GM23338 (cell line): ENCODE measurements at regions not wholly inside any gene's neighbourhood (a gene's known extent, or its start where the extent isn't known, plus 50 kb on each side); places are given as distances from the start of the nearest gene placed in this dataset.

Source experiments
- ATAC-seq: fragments of 200-7000 bp; cut with Tn5 transposase; 3 replicates; pipeline ENCODE4 v1.9.1; 2020
- DNase-seq: peaks from one replicate; pipeline ENCODE4 v3.0.0-alpha.2; 2015; ENCODE audit warnings: low spot score
- H2AFZ ChIP-seq: fragments of 200-600 bp; sonication (generic); 2 replicates; pipeline ENCODE4 v1.8.0; 2016; ENCODE audit warnings: antibody characterized with exemption, mild to moderate bottlenecking, moderate library complexity
- H3F3A ChIP-seq: fragments of 200-600 bp; sonication (generic); replicated peaks from 2 replicates; pipeline ENCODE4 v1.8.0; 2017; ENCODE audit warnings: antibody characterized with exemption, mixed run types, low read depth
- H3K27ac ChIP-seq: fragments of 200-600 bp; sonication (generic); 2 replicates; pipeline ENCODE4 v1.6.1; 2016; ENCODE audit warnings: low read depth
- H3K27me3 ChIP-seq: fragments of 200-600 bp; sonication (generic); 2 replicates; pipeline ENCODE4 v1.8.0; 2016; ENCODE audit warnings: mild to moderate bottlenecking, mixed run types, moderate library complexity; ENCODE audit not compliant: insufficient read depth
- H3K36me3 ChIP-seq: fragments of 200-600 bp; sonication (generic); 2 replicates; pipeline ENCODE4 v1.8.0; 2016; ENCODE audit warnings: mild to moderate bottlenecking; ENCODE audit not compliant: insufficient read depth
- H3K4me1 ChIP-seq: fragments of 200-600 bp; sonication (generic); 2 replicates; pipeline ENCODE4 v1.8.0; 2016; ENCODE audit warnings: mild to moderate bottlenecking, moderate library complexity; ENCODE audit not compliant: insufficient read depth
- H3K4me2 ChIP-seq: fragments of 200-600 bp; sonication (generic); 2 replicates; pipeline ENCODE4 v1.7.1; 2017; ENCODE audit warnings: mixed run types
- H3K4me3 ChIP-seq: fragments of 200-600 bp; sonication (generic); 2 replicates; pipeline ENCODE4 v1.6.1; 2016; ENCODE audit warnings: mixed run types
- H3K79me2 ChIP-seq: fragments of 200-600 bp; sonication (generic); replicated peaks from 2 replicates; pipeline ENCODE4 v1.8.0; 2017; ENCODE audit warnings: mild to moderate bottlenecking; ENCODE audit not compliant: insufficient read depth
- H3K9me2 ChIP-seq: fragments of 200-600 bp; sonication (generic); 2 replicates; pipeline ENCODE4 v1.8.0; 2017; ENCODE audit not compliant: insufficient read depth
- H4K20me1 ChIP-seq: fragments of 200-600 bp; sonication (generic); replicated peaks from 2 replicates; pipeline ENCODE4 v1.8.0; 2017; ENCODE audit warnings: mild to moderate bottlenecking; ENCODE audit not compliant: insufficient read depth
- H3K27ac Mint-ChIP-seq: 2 replicates; pipeline ENCODE4 v1.8.0; 2020; ENCODE audit warnings: inconsistent platforms, mild to moderate bottlenecking, moderate library complexity, mixed read lengths
- H3K27me3 Mint-ChIP-seq: 3 replicates; pipeline ENCODE4 v1.8.0; 2022; ENCODE audit warnings: low read depth, mild to moderate bottlenecking, moderate library complexity, mixed read lengths, inconsistent platforms; ENCODE audit not compliant: insufficient read depth, poor library complexity
- H3K36me3 Mint-ChIP-seq: 3 replicates; pipeline ENCODE4 v1.8.0; 2021; ENCODE audit warnings: low read depth, mild to moderate bottlenecking, inconsistent platforms, moderate library complexity, mixed read lengths
- H3K4me1 Mint-ChIP-seq: 3 replicates; pipeline ENCODE4 v1.8.0; 2020; ENCODE audit warnings: mild to moderate bottlenecking, inconsistent platforms, mixed read lengths
- H3K4me3 Mint-ChIP-seq: 3 replicates; pipeline ENCODE4 v1.8.0; 2021; ENCODE audit warnings: moderate library complexity, mild to moderate bottlenecking, inconsistent platforms, mixed read lengths
- H3K9me3 Mint-ChIP-seq: 3 replicates; pipeline ENCODE4 v1.8.0; 2020; ENCODE audit warnings: moderate library complexity, mild to moderate bottlenecking, inconsistent platforms, mixed read lengths
- CREB1 ChIP-seq: fragments of 250-450 bp; sonication (Bioruptor Pico); IDR thresholded peaks from 2 replicates; pipeline ENCODE4 v1.5.0; 2020; ENCODE audit warnings: low read depth, mild to moderate bottlenecking, moderate library complexity
- EZH2 ChIP-seq: fragments of 200-600 bp; sonication (generic); IDR thresholded peaks from one replicate; pipeline ENCODE4 v1.8.0; 2017; ENCODE audit warnings: antibody characterized with exemption, mild to moderate bottlenecking, low read depth; ENCODE audit not compliant: unreplicated experiment
- EZH2phosphoT487 ChIP-seq: fragments of 200-600 bp; sonication (generic); IDR thresholded peaks from one replicate; pipeline ENCODE4 v1.8.1; 2018; ENCODE audit warnings: antibody characterized with exemption; ENCODE audit not compliant: unreplicated experiment
- JUNB ChIP-seq: IDR thresholded peaks from one replicate; pipeline ENCODE4 v1.6.1; 2016; ENCODE audit warnings: antibody characterized with exemption; ENCODE audit not compliant: unreplicated experiment
- NANOG ChIP-seq: IDR thresholded peaks from 2 replicates; pipeline ENCODE4 v1.6.1; 2016; ENCODE audit warnings: antibody characterized with exemption, borderline replicate concordance
- POLR2AphosphoS5 ChIP-seq: IDR thresholded peaks from 2 replicates; pipeline ENCODE4 v1.6.1; 2016; ENCODE audit warnings: antibody characterized with exemption, low read depth
- REST ChIP-seq: IDR thresholded peaks from one replicate; pipeline ENCODE4 v1.6.1; 2018; ENCODE audit warnings: antibody characterized with exemption; ENCODE audit not compliant: unreplicated experiment
- STAT1 ChIP-seq: IDR thresholded peaks from one replicate; pipeline ENCODE4 v1.6.1; 2016; ENCODE audit warnings: antibody characterized with exemption; ENCODE audit not compliant: unreplicated experiment
- ZNF114 ChIP-seq: fragments of 250-450 bp; sonication (Bioruptor Pico); IDR thresholded peaks from 2 replicates; pipeline ENCODE4 v1.5.0; 2020; ENCODE audit warnings: mild to moderate bottlenecking, moderate library complexity
- ZNF331 ChIP-seq: fragments of 250-450 bp; sonication (Bioruptor Pico); IDR thresholded peaks from 2 replicates; pipeline ENCODE4 v1.5.0; 2020; ENCODE audit warnings: low read depth, mild to moderate bottlenecking, moderate library complexity
- ZNF462 ChIP-seq: fragments of 250-450 bp; sonication (Bioruptor Pico); IDR thresholded peaks from 2 replicates; pipeline ENCODE4 v1.5.0; 2020; ENCODE audit warnings: mild to moderate bottlenecking, moderate library complexity
- TF ChIP-seq, protein P1 (sequence below), 2 experiments: fragments of 200-600 bp in 1 of 2; sonication (generic) in 1 of 2; conservative IDR thresholded peaks; 2 replicates each; pipeline versions ENCODE4 v1.5.1 to v1.6.1; 2016 to 2017; ENCODE audit warnings: antibody characterized with exemption in 2 of 2, low read depth in 2 of 2, mild to moderate bottlenecking in 2 of 2, moderate library complexity in 1 of 2
- TF ChIP-seq, protein P2 (sequence below): IDR thresholded peaks from 2 replicates; pipeline ENCODE4 v1.6.1; 2016; ENCODE audit warnings: antibody characterized with exemption

- H3K27ac Mint-ChIP-seq, result no peak overlapping the region
- H3K9me3 Mint-ChIP-seq, result no peaks in the 10 kb centered on the region
- H3K4me3 Mint-ChIP-seq, result no peak overlapping the region
- Histone ChIP-seq H3K4me1 (no peaks in the 10 kb centered on the region), H3K79me2 (no peaks in the 10 kb centered on the region), H3K27ac (no peak overlapping the region), H2AFZ (no peak overlapping the region), H3K4me2 (no peak overlapping the region), H3K9me2 (peaks cover 12% of the 10 kb centered on the region), H4K20me1 (no peaks in the 10 kb centered on the region), H3K4me3 (no peak overlapping the region), H3K27me3 (no peaks in the 10 kb centered on the region), H3F3A (no peaks in the 10 kb centered on the region), H3K36me3 (no peaks in the 10 kb centered on the region)
- H3K27me3 Mint-ChIP-seq, result no peaks in the 10 kb centered on the region
- no peak for DNase-seq
- H3K36me3 Mint-ChIP-seq, result no peaks in the 10 kb centered on the region
- TF ChIP-seq STAT1 (no peak), REST (no peak), POLR2AphosphoS5 (no peak), ZNF114 (no peak), NANOG (no peak), CREB1 (CRISPR knock-in tag) (no peak), ZNF462 (CRISPR knock-in tag) (no peak), EZH2 (no peak), EZH2phosphoT487 (no peak), ZNF331 (CRISPR knock-in tag) (no peak), JUNB (no peak)
- TF ChIP-seq, protein P1, sequence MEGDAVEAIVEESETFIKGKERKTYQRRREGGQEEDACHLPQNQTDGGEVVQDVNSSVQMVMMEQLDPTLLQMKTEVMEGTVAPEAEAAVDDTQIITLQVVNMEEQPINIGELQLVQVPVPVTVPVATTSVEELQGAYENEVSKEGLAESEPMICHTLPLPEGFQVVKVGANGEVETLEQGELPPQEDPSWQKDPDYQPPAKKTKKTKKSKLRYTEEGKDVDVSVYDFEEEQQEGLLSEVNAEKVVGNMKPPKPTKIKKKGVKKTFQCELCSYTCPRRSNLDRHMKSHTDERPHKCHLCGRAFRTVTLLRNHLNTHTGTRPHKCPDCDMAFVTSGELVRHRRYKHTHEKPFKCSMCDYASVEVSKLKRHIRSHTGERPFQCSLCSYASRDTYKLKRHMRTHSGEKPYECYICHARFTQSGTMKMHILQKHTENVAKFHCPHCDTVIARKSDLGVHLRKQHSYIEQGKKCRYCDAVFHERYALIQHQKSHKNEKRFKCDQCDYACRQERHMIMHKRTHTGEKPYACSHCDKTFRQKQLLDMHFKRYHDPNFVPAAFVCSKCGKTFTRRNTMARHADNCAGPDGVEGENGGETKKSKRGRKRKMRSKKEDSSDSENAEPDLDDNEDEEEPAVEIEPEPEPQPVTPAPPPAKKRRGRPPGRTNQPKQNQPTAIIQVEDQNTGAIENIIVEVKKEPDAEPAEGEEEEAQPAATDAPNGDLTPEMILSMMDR (conservative IDR thresholded peaks at IDR 0.05; ENCODE audit: low read depth in 2 of 2), result no peak
- TF ChIP-seq, protein P2, sequence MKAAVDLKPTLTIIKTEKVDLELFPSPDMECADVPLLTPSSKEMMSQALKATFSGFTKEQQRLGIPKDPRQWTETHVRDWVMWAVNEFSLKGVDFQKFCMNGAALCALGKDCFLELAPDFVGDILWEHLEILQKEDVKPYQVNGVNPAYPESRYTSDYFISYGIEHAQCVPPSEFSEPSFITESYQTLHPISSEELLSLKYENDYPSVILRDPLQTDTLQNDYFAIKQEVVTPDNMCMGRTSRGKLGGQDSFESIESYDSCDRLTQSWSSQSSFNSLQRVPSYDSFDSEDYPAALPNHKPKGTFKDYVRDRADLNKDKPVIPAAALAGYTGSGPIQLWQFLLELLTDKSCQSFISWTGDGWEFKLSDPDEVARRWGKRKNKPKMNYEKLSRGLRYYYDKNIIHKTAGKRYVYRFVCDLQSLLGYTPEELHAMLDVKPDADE, result no peak
- peaks cover 5% of the 10 kb centered on the region; the same call in 2 of the 3 replicates for H3K4me1 Mint-ChIP-seq
- ATAC-seq, result no peak
Measured at GRCh38 chr7:131778601-131779000, 222.2 kb upstream of the PODXL start.
